Activated CD8-positive, alpha-beta memory T cell treated with anti-CD3 and anti-CD28 coated beads, Interleukin-2, amount 10 ng/mL, durations not matched to agents 7 days and 5 days (primary cell): ENCODE measurements at regions not wholly inside any gene's neighbourhood (a gene's known extent, or its start where the extent isn't known, plus 50 kb on each side); places are given as distances from the start of the nearest gene placed in this dataset.
"Not testable (repeated sequence)": the region's sequence is repeated elsewhere in the genome, so short reads cannot be mapped to it uniquely, and the experiment has no call there.

Experiments used
- ATAC-seq: fragments of 150-1000 bp; cut with Tn5 transposase; one replicate; pipeline ENCODE4 v1.10.0; 2021; ENCODE audit warnings: moderate library complexity
- CTCF ChIA-PET: fragments of 350-600 bp; sonication (Branson Sonifier 250); formaldehyde crosslinking; loops from one replicate; lab custom pipeline; 2021; ENCODE audit warnings: antibody characterized with exemption; lab: Charles Lee
- DNase-seq: peaks from one replicate; pipeline ENCODE4 v3.0.0-alpha.2; 2020
- H3K27ac Mint-ChIP-seq: one replicate; pipeline ENCODE4 v1.8.0; 2021; ENCODE audit warnings: mild to moderate bottlenecking, mixed read lengths
- H3K27me3 Mint-ChIP-seq: one replicate; pipeline ENCODE4 v1.8.0; 2021; ENCODE audit warnings: mixed read lengths
- H3K36me3 Mint-ChIP-seq: one replicate; pipeline ENCODE4 v1.8.0; 2021; ENCODE audit warnings: mild to moderate bottlenecking, mixed read lengths
- H3K4me1 Mint-ChIP-seq: one replicate; pipeline ENCODE4 v1.8.0; 2021; ENCODE audit warnings: mixed read lengths
- H3K4me3 Mint-ChIP-seq: one replicate; pipeline ENCODE4 v1.8.0; 2021; ENCODE audit warnings: mild to moderate bottlenecking, moderate library complexity, mixed read lengths
- H3K9me3 Mint-ChIP-seq: one replicate; pipeline ENCODE4 v1.8.0; 2022; ENCODE audit warnings: low read depth, mixed read lengths

GRCh38 chr13:58999851-59000250 is 1163.9 kb downstream of the DIAPH3 start:
- CTCF ChIA-PET = no interaction called here
- ATAC-seq (no peak), DNase-seq (no peak)
- no peaks in the 10 kb centered on the region for H3K36me3 Mint-ChIP-seq
- H3K4me3 Mint-ChIP-seq = no peak overlapping the region
- H3K9me3 Mint-ChIP-seq = peaks cover 2% of the 10 kb centered on the region
- no peak overlapping the region for H3K27ac Mint-ChIP-seq
- H3K4me1 Mint-ChIP-seq = no peaks in the 10 kb centered on the region
- no peaks in the 10 kb centered on the region for H3K27me3 Mint-ChIP-seq

- H3K4me1 Mint-ChIP-seq = no peaks in the 10 kb centered on the region
- peaks cover 2% of the 10 kb centered on the region for H3K9me3 Mint-ChIP-seq
- CTCF ChIA-PET = no interaction called here
- no peak overlapping the region for H3K4me3 Mint-ChIP-seq
- no peak overlapping the region for H3K27ac Mint-ChIP-seq
- DNase-seq (no peak), ATAC-seq (no peak)
- no peaks in the 10 kb centered on the region for H3K36me3 Mint-ChIP-seq
- no peaks in the 10 kb centered on the region for H3K27me3 Mint-ChIP-seq
Observed at GRCh38 chr13:59000770-59001169, 1163.0 kb downstream of the DIAPH3 start.

DNA sequence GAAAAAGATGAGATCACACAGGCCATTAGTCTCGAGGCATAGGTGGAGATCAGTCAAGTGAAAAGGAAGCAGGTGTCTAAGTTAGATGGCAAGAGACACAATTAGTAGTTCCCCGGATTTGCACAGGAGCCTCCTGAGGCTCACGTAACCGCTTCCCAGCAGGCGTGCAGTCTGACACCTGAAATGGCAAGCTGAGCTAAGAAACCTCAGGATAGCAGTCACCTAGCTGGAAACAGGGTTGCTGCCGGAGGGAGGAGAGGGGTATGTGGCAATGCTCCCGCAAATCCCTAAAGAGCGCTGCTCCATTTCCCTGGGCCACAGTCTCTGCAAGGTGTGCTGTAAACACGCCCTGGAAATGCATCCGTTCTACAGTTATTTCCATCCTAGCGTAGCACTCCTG is 1151.0 kb downstream of the DIAPH3 start:
- no peak for DNase-seq
- no peak for ATAC-seq
- Mint-ChIP-seq H3K4me3 (no peak overlapping the region), H3K27me3 (no peaks in the 10 kb centered on the region), H3K9me3 (no peaks in the 10 kb centered on the region), H3K4me1 (no peaks in the 10 kb centered on the region), H3K27ac (no peak overlapping the region), H3K36me3 (no peaks in the 10 kb centered on the region)
- CTCF ChIA-PET = no interaction called here

DNA sequence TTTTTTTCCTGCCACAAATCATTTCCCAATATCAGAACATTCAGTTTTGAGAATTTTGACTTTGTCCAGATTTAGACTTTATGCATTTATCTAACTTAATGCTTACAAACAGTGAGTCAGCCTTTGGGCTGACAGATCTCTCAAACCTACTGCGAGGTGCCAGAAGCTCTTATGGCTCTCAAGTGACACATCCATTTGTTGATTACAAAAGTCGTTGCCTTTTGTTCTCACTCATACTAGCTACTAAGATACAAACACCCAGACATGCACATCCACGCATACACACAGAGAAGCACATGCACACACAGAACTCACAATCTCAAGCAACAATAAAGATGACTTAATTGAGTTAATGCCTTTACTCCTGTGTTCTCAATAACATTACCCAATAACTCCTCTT is 1147.5 kb downstream of the DIAPH3 start:
- Mint-ChIP-seq H3K27ac (no peak overlapping the region), H3K9me3 (no peaks in the 10 kb centered on the region), H3K36me3 (no peaks in the 10 kb centered on the region), H3K4me3 (no peak overlapping the region), H3K27me3 (no peaks in the 10 kb centered on the region), H3K4me1 (no peaks in the 10 kb centered on the region)
- no peak for DNase-seq
- CTCF ChIA-PET = no interaction called here
- ATAC-seq = no peak

DNA sequence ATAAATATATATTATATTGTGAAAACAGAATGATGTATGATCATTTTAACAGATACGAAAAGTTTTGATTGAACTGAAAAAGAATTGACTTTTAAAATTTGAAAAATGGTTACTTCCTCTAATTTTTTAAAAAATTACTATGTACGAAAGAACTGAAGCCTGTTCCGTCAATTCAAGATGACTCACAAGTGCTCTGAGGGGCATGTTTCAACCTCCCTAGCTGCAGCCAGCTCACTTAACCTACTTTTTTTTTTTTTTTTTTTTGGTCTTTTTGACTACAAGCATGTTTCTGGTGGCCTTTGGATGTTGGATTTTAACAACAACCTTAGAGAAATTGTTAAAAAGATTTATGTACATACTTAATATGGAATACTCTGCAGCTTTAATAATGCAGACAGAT is 1139.3 kb downstream of the DIAPH3 start:
- H3K27ac Mint-ChIP-seq = no peak overlapping the region
- no peaks in the 10 kb centered on the region for H3K36me3 Mint-ChIP-seq
- no peaks in the 10 kb centered on the region for H3K27me3 Mint-ChIP-seq
- H3K4me3 Mint-ChIP-seq = no peak overlapping the region
- no peak for DNase-seq
- CTCF ChIA-PET = no interaction called here
- no peak for ATAC-seq
- H3K9me3 Mint-ChIP-seq = peaks cover 3% of the 10 kb centered on the region
- H3K4me1 Mint-ChIP-seq = no peaks in the 10 kb centered on the region

DNA sequence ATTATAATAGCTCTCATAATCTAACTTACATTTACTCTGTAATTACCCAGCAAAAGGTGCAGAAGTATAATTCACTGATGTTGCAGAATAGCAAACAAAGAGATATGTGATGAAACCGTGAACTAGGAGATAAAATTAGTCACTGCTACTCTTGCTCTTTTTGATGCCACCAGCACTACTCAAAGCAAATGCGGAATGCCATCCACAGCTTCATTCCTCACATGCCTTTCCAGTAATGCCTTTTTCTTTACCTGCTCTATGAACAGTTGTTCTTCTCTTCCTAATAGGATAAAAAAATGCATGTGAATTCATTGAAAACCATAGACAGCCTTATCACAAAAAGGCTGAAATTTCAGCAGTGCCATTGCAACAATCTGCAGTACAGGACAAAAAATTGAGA is 1129.5 kb downstream of the DIAPH3 start:
- Mint-ChIP-seq H3K36me3 (no peaks in the 10 kb centered on the region), H3K4me1 (no peaks in the 10 kb centered on the region), H3K4me3 (no peak overlapping the region), H3K27ac (no peak overlapping the region), H3K9me3 (peaks cover 3% of the 10 kb centered on the region), H3K27me3 (no peaks in the 10 kb centered on the region)
- CTCF ChIA-PET = no interaction called here
- ATAC-seq = no peak
- DNase-seq = no peak

DNA sequence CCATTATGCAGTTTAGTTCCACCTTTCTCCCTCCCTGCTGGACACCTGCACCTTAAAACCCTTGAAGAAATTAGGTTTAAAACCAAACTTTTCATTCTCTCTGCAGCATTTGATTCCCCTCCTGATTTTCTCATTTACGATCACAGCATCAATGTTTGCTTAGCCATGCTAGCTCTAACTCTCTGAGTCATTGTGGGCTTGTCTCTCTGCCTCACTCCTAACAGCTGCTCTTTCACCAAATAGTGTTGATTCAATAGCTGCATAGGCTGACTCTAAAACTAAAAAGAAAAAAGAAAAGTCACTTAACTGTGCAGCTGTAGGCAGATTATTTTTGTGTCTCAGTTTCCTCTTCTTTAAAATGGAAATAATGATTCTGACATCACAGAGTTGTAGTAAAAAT is 1124.9 kb downstream of the DIAPH3 start:
- H3K36me3 Mint-ChIP-seq = no peaks in the 10 kb centered on the region
- no peaks in the 10 kb centered on the region for H3K4me1 Mint-ChIP-seq
- ATAC-seq (no peak), DNase-seq (no peak)
- CTCF ChIA-PET = no interaction called here
- no peaks in the 10 kb centered on the region for H3K27me3 Mint-ChIP-seq
- H3K4me3 Mint-ChIP-seq = no peak overlapping the region
- H3K9me3 Mint-ChIP-seq = peaks cover 5% of the 10 kb centered on the region
- no peak overlapping the region for H3K27ac Mint-ChIP-seq

DNA sequence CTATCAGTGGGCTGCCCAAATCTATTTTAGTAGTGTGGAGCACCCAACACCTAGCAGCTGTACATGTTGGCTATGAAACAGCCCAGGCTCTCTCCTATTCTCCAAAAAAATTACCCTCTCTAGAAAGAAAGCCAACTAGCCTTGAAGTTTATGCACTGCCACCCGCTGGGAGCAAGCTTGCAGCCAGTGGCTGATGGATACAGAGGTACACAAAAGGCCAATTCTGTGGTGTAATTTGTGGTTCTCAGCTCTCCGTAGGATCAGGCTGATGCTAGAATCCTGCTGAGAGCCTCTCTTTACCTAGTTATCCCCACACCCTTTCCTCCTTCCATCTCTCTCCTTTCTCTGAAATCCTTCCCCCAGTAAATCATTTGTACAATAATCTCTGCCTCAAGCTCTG is 1120.7 kb downstream of the DIAPH3 start:
- CTCF ChIA-PET = no interaction called here
- Mint-ChIP-seq H3K4me3 (no peak overlapping the region), H3K9me3 (peaks cover 2% of the 10 kb centered on the region), H3K4me1 (no peaks in the 10 kb centered on the region), H3K36me3 (no peaks in the 10 kb centered on the region), H3K27me3 (no peaks in the 10 kb centered on the region), H3K27ac (no peak overlapping the region)
- DNase-seq (no peak), ATAC-seq (no peak)

DNA sequence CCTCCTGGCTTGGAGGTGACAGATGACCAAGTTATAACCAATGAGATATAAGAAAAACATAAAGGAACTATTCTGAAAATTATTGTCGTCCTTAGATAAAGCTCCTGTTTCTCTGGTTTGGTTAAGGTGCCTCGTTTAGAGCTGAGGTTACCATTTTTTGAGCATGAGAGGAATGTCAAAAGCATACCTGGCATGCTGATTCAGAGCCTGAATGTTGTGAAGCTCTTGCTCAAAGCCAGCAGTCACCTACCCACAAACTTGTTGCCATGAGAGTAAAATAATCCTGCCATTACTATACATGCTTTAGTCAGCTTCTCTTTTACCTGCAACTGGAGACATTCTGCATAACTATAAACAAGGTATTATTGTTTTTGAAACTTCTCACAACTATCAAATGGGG is 1116.2 kb downstream of the DIAPH3 start:
- CTCF ChIA-PET = no interaction called here
- no peak for ATAC-seq
- no peaks in the 10 kb centered on the region for H3K27me3 Mint-ChIP-seq
- H3K9me3 Mint-ChIP-seq = peaks cover 5% of the 10 kb centered on the region
- DNase-seq = no peak
- no peaks in the 10 kb centered on the region for H3K36me3 Mint-ChIP-seq
- no peaks in the 10 kb centered on the region for H3K4me1 Mint-ChIP-seq
- no peak overlapping the region for H3K4me3 Mint-ChIP-seq
- no peak overlapping the region for H3K27ac Mint-ChIP-seq

DNA sequence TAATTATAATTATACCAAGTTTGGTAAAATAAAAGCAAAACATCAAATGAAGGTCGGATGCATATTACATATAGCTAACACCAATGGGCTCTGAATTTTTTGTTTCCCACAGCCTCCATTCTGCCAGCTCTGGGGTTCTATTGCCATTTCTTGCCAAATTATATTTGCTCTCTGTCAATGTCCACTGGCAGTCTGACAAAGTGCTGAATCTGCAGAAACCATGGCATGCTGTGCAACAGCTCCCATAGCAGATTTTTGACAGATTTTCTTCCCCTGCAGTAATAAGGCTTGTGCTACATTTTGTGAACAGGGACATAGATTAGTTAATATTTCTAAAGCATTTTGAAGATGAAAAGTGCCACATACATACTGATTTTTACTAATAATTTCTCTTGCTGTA is 1102.1 kb downstream of the DIAPH3 start:
- H3K27me3 Mint-ChIP-seq = no peaks in the 10 kb centered on the region
- no peaks in the 10 kb centered on the region for H3K9me3 Mint-ChIP-seq
- DNase-seq (no peak), ATAC-seq (no peak)
- no peak overlapping the region for H3K4me3 Mint-ChIP-seq
- no peaks in the 10 kb centered on the region for H3K36me3 Mint-ChIP-seq
- no peak overlapping the region for H3K27ac Mint-ChIP-seq
- CTCF ChIA-PET = no interaction called here
- no peaks in the 10 kb centered on the region for H3K4me1 Mint-ChIP-seq

DNA sequence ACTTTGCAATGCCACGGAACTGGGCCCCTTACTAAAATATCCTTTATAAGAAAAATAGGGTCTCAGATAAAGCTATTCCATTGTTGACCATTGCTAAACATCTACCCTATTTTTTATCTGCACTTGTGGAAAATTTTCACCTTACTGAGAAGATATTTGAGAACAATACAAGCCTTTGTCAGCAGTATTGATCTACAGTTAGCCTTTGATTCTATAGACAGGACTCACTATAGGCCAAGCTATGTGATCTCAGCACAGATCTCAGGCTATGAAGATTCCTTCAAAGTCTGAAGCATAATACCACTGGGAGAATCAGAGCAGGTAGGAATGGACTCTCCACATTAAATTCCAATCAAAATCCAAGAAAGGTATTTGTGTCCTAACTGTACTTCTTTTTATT is 1099.7 kb downstream of the DIAPH3 start:
- H3K4me1 Mint-ChIP-seq = no peaks in the 10 kb centered on the region
- no peaks in the 10 kb centered on the region for H3K9me3 Mint-ChIP-seq
- no peak for ATAC-seq
- DNase-seq = no peak
- no peaks in the 10 kb centered on the region for H3K27me3 Mint-ChIP-seq
- H3K27ac Mint-ChIP-seq = no peak overlapping the region
- CTCF ChIA-PET = no interaction called here
- no peak overlapping the region for H3K4me3 Mint-ChIP-seq
- no peaks in the 10 kb centered on the region for H3K36me3 Mint-ChIP-seq

DNA sequence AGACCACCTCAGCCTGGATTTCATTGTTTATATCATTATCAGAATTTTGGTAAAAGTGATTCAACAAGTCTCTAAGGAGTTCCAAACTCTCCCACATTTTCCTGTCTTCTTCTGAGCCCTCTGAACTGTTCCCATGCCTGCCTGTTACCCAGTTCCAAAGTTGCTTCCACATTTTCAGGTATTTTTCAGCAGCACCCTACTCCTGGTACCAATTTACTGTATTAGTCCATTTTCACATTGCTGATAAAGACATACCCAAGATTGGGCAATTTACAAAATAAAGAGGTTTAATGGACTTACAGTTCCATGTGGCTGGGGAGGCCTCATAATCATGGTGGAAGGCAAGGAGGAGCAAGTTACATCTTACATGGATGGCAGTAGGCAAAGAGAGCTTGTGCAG is 1087.3 kb downstream of the DIAPH3 start:
- H3K4me1 Mint-ChIP-seq, H3K27ac Mint-ChIP-seq, H3K27me3 Mint-ChIP-seq, DNase-seq, H3K36me3 Mint-ChIP-seq, H3K4me3 Mint-ChIP-seq, ATAC-seq, CTCF ChIA-PET: not testable (repeated sequence)
- H3K9me3 Mint-ChIP-seq = peaks cover 14% of the 10 kb centered on the region

- H3K27ac Mint-ChIP-seq = no peak overlapping the region
- H3K4me1 Mint-ChIP-seq = no peaks in the 10 kb centered on the region
- H3K36me3 Mint-ChIP-seq = no peaks in the 10 kb centered on the region
- no peak for ATAC-seq
- no peak for DNase-seq
- CTCF ChIA-PET = no interaction called here
- peaks cover 5% of the 10 kb centered on the region for H3K9me3 Mint-ChIP-seq
- H3K27me3 Mint-ChIP-seq = no peaks in the 10 kb centered on the region
- no peak overlapping the region for H3K4me3 Mint-ChIP-seq
Observed at GRCh38 chr13:59086147-59086546, 1077.6 kb downstream of the DIAPH3 start.

DNA sequence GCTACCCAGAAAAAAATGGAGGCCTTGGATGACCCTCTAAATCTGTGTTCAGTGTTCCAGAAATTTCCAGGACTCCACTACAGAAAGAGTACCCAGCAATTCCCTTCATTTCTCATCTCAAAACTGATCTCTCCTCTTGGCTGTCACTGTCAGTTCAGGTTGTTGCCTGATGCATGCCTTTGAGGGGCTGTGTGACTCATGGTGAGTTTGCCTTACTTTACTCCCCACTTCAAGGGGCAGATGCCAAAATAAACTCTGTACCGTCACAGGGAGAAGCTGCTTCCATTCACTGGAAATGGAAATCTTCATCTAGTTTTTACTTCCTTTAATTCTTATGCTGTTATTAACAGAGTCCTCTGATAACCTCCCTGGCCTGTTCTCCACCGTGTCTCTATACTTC is 1075.0 kb downstream of the DIAPH3 start:
- CTCF ChIA-PET = no interaction called here
- Mint-ChIP-seq H3K27ac (no peak overlapping the region), H3K4me3 (no peak overlapping the region), H3K9me3 (peaks cover 3% of the 10 kb centered on the region), H3K27me3 (no peaks in the 10 kb centered on the region), H3K36me3 (no peaks in the 10 kb centered on the region), H3K4me1 (no peaks in the 10 kb centered on the region)
- no peak for DNase-seq
- ATAC-seq = no peak

GRCh38 chr13:59094181-59094580 is 1069.5 kb downstream of the DIAPH3 start:
- ATAC-seq (no peak), DNase-seq (no peak)
- Mint-ChIP-seq H3K4me3 (no peak overlapping the region), H3K36me3 (no peaks in the 10 kb centered on the region), H3K9me3 (peaks cover 5% of the 10 kb centered on the region), H3K4me1 (no peaks in the 10 kb centered on the region), H3K27ac (no peak overlapping the region), H3K27me3 (no peaks in the 10 kb centered on the region)
- CTCF ChIA-PET = no interaction called here
